Loucy (cell line): ENCODE measurements at regions not wholly inside any gene's neighbourhood (a gene's known extent, or its start where the extent isn't known, plus 50 kb on each side); places are given as distances from the start of the nearest gene placed in this dataset.

Source experiments
- H2AFZ ChIP-seq: fragments of 200-600 bp; sonication (generic); 2 replicates; pipeline ENCODE4 v1.6.0; 2016; ENCODE audit warnings: antibody characterized with exemption, mild to moderate bottlenecking, low read length, moderate library complexity
- H3F3A ChIP-seq: fragments of 200-600 bp; 2 replicates; pipeline ENCODE4 v1.6.0; 2016; ENCODE audit warnings: antibody characterized with exemption, low read depth, mild to moderate bottlenecking
- H3K27me3 ChIP-seq: fragments of 200-600 bp; sonication (generic); 2 replicates; pipeline ENCODE4 v1.6.1; 2014; ENCODE audit warnings: low read length, mild to moderate bottlenecking; ENCODE audit not compliant: insufficient read depth, poor library complexity, severe bottlenecking
- H3K36me3 ChIP-seq: fragments of 200-600 bp; sonication (generic); 2 replicates; pipeline ENCODE4 v1.6.1; 2016; ENCODE audit warnings: low read length; ENCODE audit not compliant: insufficient read depth
- H3K4me1 ChIP-seq: fragments of 200-600 bp; sonication (generic); 2 replicates; pipeline ENCODE4 v1.5.1; 2014; ENCODE audit warnings: low read length, mild to moderate bottlenecking; ENCODE audit not compliant: insufficient read depth, poor library complexity, severe bottlenecking
- H3K4me2 ChIP-seq: fragments of 200-600 bp; sonication (generic); 2 replicates; pipeline ENCODE4 v1.6.0; 2014; ENCODE audit warnings: antibody characterized with exemption, low read length, low read depth, mild to moderate bottlenecking; ENCODE audit not compliant: poor library complexity, severe bottlenecking
- H3K4me3 ChIP-seq: fragments of 200-600 bp; sonication (generic); 2 replicates; pipeline ENCODE4 v1.5.1; 2014; ENCODE audit warnings: low read length, mild to moderate bottlenecking, mixed read lengths; ENCODE audit not compliant: poor library complexity, severe bottlenecking
- H3K79me2 ChIP-seq: fragments of 200-600 bp; sonication (generic); 2 replicates; pipeline ENCODE4 v1.6.1; 2014; ENCODE audit warnings: low read length; ENCODE audit not compliant: insufficient read depth
- H3K9ac ChIP-seq: fragments of 200-600 bp; sonication (generic); 2 replicates; pipeline ENCODE4 v1.6.0; 2014; ENCODE audit warnings: mild to moderate bottlenecking, low read depth, low read length, moderate library complexity; ENCODE audit not compliant: poor library complexity, severe bottlenecking
- H3K9me2 ChIP-seq: fragments of 200-600 bp; sonication (generic); replicated peaks from 2 replicates; pipeline ENCODE4 v1.6.1; 2016; ENCODE audit warnings: low read depth, low read length, mixed read lengths
- H3K9me3 ChIP-seq: fragments of 200-600 bp; sonication (generic); 2 replicates; pipeline ENCODE4 v1.6.1; 2014; ENCODE audit warnings: mild to moderate bottlenecking, antibody characterized with exemption, low read length, low read depth; ENCODE audit not compliant: insufficient read depth
- H4K20me1 ChIP-seq: fragments of 200-600 bp; sonication (generic); 2 replicates; pipeline ENCODE4 v1.6.0; 2014; ENCODE audit warnings: antibody characterized with exemption, low read length, mild to moderate bottlenecking; ENCODE audit not compliant: insufficient read depth, poor library complexity, severe bottlenecking
- EZH2phosphoT487 ChIP-seq: fragments of 200-600 bp; IDR thresholded peaks from 2 replicates; pipeline ENCODE4 v1.6.1; 2018; ENCODE audit warnings: antibody characterized with exemption, mild to moderate bottlenecking, moderate library complexity, borderline replicate concordance
- TF ChIP-seq, protein P1 (sequence below): fragments of 200-600 bp; sonication (generic); conservative IDR thresholded peaks from 2 replicates; pipeline ENCODE4 v1.5.1; 2014; ENCODE audit warnings: mild to moderate bottlenecking, antibody characterized with exemption, low read length

GRCh38 chrX:140848800-140849199, 139.2 kb downstream of the LINC00632 start:
- TF ChIP-seq, protein P1, sequence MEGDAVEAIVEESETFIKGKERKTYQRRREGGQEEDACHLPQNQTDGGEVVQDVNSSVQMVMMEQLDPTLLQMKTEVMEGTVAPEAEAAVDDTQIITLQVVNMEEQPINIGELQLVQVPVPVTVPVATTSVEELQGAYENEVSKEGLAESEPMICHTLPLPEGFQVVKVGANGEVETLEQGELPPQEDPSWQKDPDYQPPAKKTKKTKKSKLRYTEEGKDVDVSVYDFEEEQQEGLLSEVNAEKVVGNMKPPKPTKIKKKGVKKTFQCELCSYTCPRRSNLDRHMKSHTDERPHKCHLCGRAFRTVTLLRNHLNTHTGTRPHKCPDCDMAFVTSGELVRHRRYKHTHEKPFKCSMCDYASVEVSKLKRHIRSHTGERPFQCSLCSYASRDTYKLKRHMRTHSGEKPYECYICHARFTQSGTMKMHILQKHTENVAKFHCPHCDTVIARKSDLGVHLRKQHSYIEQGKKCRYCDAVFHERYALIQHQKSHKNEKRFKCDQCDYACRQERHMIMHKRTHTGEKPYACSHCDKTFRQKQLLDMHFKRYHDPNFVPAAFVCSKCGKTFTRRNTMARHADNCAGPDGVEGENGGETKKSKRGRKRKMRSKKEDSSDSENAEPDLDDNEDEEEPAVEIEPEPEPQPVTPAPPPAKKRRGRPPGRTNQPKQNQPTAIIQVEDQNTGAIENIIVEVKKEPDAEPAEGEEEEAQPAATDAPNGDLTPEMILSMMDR = no peak
- no peak for TF ChIP-seq EZH2phosphoT487
- no peak overlapping the region for H3K4me2 ChIP-seq
- no peaks in the 10 kb centered on the region for H3K9me3 ChIP-seq
- no peak overlapping the region for H3K4me3 ChIP-seq
- no peaks in the 10 kb centered on the region for H3K79me2 ChIP-seq
- H3K27me3 ChIP-seq = no peaks in the 10 kb centered on the region
- no peaks in the 10 kb centered on the region for H3K4me1 ChIP-seq
- H4K20me1 ChIP-seq = no peaks in the 10 kb centered on the region
- H3K36me3 ChIP-seq = no peaks in the 10 kb centered on the region
- no peaks in the 10 kb centered on the region for H3K9me2 ChIP-seq
- no peaks in the 10 kb centered on the region for H3F3A ChIP-seq
- H2AFZ ChIP-seq = no peak overlapping the region
- no peak overlapping the region for H3K9ac ChIP-seq

- no peaks in the 10 kb centered on the region for H3K36me3 ChIP-seq
- H3K4me1 ChIP-seq = no peaks in the 10 kb centered on the region
- H3K79me2 ChIP-seq = no peaks in the 10 kb centered on the region
- no peaks in the 10 kb centered on the region for H3K27me3 ChIP-seq
- no peaks in the 10 kb centered on the region for H3K9me3 ChIP-seq
- no peaks in the 10 kb centered on the region for H3K9me2 ChIP-seq
- no peaks in the 10 kb centered on the region for H4K20me1 ChIP-seq
- no peaks in the 10 kb centered on the region for H3F3A ChIP-seq
- H3K4me3 ChIP-seq = no peak overlapping the region
- H3K9ac ChIP-seq = no peak overlapping the region
- no peak for TF ChIP-seq EZH2phosphoT487
- TF ChIP-seq, protein P1 = no peak
- no peak overlapping the region for H3K4me2 ChIP-seq
- H2AFZ ChIP-seq = no peak overlapping the region
These were observed 141.7 kb upstream of the SPANXB1 start for GRCh38 chrX:140860718-140861117.

GRCh38 chrX:140866446-140866845, 135.9 kb upstream of the SPANXB1 start:
- no peak for TF ChIP-seq EZH2phosphoT487
- TF ChIP-seq, protein P1 = no peak
- H3K79me2 ChIP-seq = no peaks in the 10 kb centered on the region
- H3K9me2 ChIP-seq = no peaks in the 10 kb centered on the region
- no peak overlapping the region for H2AFZ ChIP-seq
- H3K4me1 ChIP-seq = no peaks in the 10 kb centered on the region
- H3K4me2 ChIP-seq = no peak overlapping the region
- no peak overlapping the region for H3K9ac ChIP-seq
- H3F3A ChIP-seq = no peaks in the 10 kb centered on the region
- no peaks in the 10 kb centered on the region for H3K36me3 ChIP-seq
- H3K4me3 ChIP-seq = no peak overlapping the region
- H4K20me1 ChIP-seq = no peaks in the 10 kb centered on the region
- no peaks in the 10 kb centered on the region for H3K27me3 ChIP-seq
- H3K9me3 ChIP-seq = no peaks in the 10 kb centered on the region
